RWPE1 (cell line): ENCODE measurements at regions not wholly inside any gene's neighbourhood (a gene's known extent, or its start where the extent isn't known, plus 50 kb on each side); places are given as distances from the start of the nearest gene placed in this dataset.
A peak's percentile ranks its signal among the peaks of the same experiment; 100 is the strongest.

ENCODE experiments used
- CTCF ChIA-PET: fragments of 350-600 bp; sonication (Branson Sonifier 250); formaldehyde crosslinking; extraction: SDS; loops from one replicate; lab custom pipeline; 2021; lab: Yijun Ruan, JAX
- POLR2A ChIA-PET: fragments of 400-600 bp; formaldehyde crosslinking; extraction: SDS; loops from one replicate; lab custom pipeline; 2020; ENCODE audit warnings: antibody characterized with exemption; ENCODE audit not compliant: low non-redundant PET; lab: Yijun Ruan, JAX
- DNase-seq: peaks from one replicate; pipeline ENCODE4 v3.0.0; 2012; ENCODE audit warnings: low spot score
- H3K27ac ChIP-seq: fragments of 450-650 bp; 2 replicates; pipeline ENCODE4 v1.5.1; 2017
- TF ChIP-seq, protein P1 (sequence below): fragments of 450-650 bp; conservative IDR thresholded peaks from 2 replicates; pipeline ENCODE4 v1.5.1; 2017; ENCODE audit warnings: low read depth, mild to moderate bottlenecking

- TF ChIP-seq, protein P1, sequence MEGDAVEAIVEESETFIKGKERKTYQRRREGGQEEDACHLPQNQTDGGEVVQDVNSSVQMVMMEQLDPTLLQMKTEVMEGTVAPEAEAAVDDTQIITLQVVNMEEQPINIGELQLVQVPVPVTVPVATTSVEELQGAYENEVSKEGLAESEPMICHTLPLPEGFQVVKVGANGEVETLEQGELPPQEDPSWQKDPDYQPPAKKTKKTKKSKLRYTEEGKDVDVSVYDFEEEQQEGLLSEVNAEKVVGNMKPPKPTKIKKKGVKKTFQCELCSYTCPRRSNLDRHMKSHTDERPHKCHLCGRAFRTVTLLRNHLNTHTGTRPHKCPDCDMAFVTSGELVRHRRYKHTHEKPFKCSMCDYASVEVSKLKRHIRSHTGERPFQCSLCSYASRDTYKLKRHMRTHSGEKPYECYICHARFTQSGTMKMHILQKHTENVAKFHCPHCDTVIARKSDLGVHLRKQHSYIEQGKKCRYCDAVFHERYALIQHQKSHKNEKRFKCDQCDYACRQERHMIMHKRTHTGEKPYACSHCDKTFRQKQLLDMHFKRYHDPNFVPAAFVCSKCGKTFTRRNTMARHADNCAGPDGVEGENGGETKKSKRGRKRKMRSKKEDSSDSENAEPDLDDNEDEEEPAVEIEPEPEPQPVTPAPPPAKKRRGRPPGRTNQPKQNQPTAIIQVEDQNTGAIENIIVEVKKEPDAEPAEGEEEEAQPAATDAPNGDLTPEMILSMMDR = no peak
- DNase-seq = no peak
- no peak overlapping the region for H3K27ac ChIP-seq
- ChIA-PET POLR2A (no interaction called here), CTCF (no interaction called here)
Measured at GRCh38 chr9:71243951-71244350, 122.5 kb upstream of the TRPM3 start.

DNA sequence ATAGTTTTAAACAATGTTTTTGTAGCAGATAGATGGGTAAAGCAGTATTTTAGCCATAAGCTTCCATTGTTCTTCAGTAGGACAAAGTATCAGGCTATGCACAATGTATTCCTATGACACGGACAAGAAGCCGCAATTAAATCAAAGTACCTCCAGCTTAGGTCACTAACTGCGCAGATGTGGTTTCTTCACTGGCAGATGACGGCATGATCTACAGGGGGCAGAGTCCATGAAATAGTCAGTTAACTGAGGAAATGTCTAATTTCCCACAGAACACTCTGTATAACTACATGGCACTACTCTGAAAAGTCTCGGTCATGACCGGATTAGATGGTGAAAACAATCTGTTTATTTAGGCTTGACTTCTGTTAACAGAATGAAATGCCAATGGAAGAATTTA, 120.7 kb upstream of the TRPM3 start:
- DNase-seq = no peak
- no peak overlapping the region for H3K27ac ChIP-seq
- CTCF ChIA-PET = no interaction called here
- TF ChIP-seq, protein P1 = no peak
- POLR2A ChIA-PET = no interaction called here

- TF ChIP-seq, protein P1 = no peak
- DNase-seq = no peak
- ChIA-PET CTCF (no interaction called here), POLR2A (no interaction called here)
- H3K27ac ChIP-seq = no peak overlapping the region
Measured at GRCh38 chr9:71237051-71237450, 115.6 kb upstream of the TRPM3 start.

- TF ChIP-seq, protein P1 = no peak
- ChIA-PET POLR2A (no interaction called here), CTCF (no interaction called here)
- DNase-seq = no peak
- H3K27ac ChIP-seq = no peak overlapping the region
Measured at GRCh38 chr9:71233646-71234045, 112.2 kb upstream of the TRPM3 start.

DNA sequence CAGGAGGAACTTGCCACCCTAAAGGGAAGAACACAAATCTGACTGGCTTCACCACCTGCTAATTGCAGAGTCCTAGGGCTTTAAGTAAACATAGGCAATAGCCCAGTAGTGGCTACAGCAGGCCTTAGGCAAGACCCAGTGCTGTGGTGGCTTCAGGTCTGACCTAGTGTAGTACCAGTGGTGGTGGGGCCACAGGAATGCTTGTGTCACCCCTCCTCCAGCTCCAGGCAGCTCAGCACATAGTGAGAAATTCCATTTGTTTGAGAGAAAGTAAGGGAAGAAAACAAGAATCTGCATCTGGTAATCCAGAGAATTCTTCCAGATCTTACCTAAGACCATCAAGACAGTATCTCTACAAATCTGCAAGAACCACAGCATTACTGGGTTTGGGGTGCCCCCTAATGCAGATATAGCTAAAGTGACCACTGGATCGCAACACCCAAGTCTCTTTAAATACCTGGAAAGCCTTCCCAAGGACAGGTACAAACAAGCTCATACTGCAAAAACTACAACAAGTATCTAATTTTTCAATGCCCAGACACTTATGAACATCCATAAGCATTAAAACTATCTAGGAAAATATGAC, 102.6 kb upstream of the TRPM3 start:
- TF ChIP-seq, protein P1 = no peak
- POLR2A ChIA-PET = no interaction called here

DNA sequence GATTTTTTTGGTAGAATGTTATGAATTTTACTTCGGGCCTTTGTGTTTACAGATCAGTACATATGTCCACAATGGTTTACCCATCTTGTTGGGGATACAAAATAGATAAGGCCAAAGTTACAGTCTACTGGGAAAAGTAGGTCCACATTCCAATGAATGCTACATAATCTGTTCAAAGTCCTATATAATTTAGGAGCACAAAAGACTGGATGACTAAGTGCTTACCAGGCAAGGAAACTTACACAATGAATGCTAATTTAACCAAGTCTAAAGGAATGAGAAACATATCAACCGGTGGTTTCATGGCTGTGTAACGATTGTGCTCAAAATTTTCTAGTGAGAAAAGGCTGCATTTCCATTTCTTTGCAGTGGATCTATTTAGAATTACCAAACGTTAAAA, 97.4 kb upstream of the TRPM3 start:
- peak; percentile 6 for DNase-seq
- POLR2A ChIA-PET = no interaction called here
- no peak overlapping the region for H3K27ac ChIP-seq
- TF ChIP-seq, protein P1 = no peak
- CTCF ChIA-PET = no interaction called here

More for the DNA sequence above, 102.6 kb upstream of the TRPM3 start:
- no peak overlapping the region for H3K27ac ChIP-seq
- CTCF ChIA-PET = no interaction called here
- no peak for DNase-seq

DNA sequence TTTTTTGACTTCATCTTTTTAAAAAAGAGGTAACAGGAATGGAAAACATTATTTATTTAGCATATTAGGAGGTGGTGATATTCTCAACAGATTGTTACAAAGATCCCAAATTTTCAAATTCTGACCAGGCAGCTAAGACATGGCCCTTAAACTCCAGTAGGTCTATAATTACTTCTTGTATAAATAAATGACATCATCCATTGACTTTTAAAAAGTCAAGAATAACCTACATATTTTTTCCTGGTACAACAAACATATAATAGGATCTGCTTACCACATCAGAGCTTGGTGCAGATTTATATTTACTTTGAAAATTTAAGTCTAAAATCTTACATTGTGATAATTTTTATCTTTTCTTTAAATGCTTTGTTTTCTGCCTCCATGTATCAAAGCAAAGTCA, 92.2 kb upstream of the TRPM3 start:
- H3K27ac ChIP-seq = no peak overlapping the region
- no peak for DNase-seq
- POLR2A ChIA-PET = no interaction called here
- CTCF ChIA-PET = interaction anchor here (0.6 kb wide), 1 partner anchor 79 kb away, joined by 4 read pairs; no protein-coding TSS in a partner anchor
- TF ChIP-seq, protein P1 = no peak
